OCI-LY7 (cell line): ENCODE measurements at regions not wholly inside any gene's neighbourhood (a gene's known extent, or its start where the extent isn't known, plus 50 kb on each side); places are given as distances from the start of the nearest gene placed in this dataset.

Experiments used
- EZH2phosphoT487 ChIP-seq: fragments of 200-600 bp; sonication (generic); IDR thresholded peaks from 2 replicates; pipeline ENCODE4 v1.6.1; 2018; ENCODE audit warnings: low read depth, borderline replicate concordance, mild to moderate bottlenecking, mixed run types, antibody characterized with exemption, low read length, moderate library complexity, mixed read lengths
- TF ChIP-seq, protein P1 (sequence below): fragments of 200-600 bp; sonication (generic); conservative IDR thresholded peaks from 2 replicates; pipeline ENCODE4 v1.5.1; 2014; ENCODE audit warnings: mild to moderate bottlenecking, antibody characterized with exemption, low read length, moderate library complexity, mixed read lengths

DNA sequence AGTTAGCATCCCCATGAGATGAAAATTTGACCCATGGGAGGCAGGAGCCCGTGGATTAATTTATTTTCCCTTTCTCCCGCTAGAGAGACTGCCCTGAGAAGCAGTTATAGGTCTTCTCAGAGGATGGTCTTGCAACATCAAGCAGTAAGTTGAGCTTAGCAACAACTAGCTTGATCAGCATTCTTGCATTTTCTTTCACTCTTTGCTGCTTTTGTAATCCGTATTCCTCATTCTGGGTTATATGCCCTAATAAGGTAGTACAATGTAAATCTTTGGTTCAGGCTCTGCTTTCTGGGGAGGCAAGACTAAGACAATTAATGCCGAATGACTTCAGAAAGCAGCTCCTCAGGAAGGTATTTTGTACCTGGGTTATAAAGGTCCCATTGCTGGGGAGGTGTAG lies 146.8 kb downstream of the FZD1 start:
- TF ChIP-seq, protein P1, sequence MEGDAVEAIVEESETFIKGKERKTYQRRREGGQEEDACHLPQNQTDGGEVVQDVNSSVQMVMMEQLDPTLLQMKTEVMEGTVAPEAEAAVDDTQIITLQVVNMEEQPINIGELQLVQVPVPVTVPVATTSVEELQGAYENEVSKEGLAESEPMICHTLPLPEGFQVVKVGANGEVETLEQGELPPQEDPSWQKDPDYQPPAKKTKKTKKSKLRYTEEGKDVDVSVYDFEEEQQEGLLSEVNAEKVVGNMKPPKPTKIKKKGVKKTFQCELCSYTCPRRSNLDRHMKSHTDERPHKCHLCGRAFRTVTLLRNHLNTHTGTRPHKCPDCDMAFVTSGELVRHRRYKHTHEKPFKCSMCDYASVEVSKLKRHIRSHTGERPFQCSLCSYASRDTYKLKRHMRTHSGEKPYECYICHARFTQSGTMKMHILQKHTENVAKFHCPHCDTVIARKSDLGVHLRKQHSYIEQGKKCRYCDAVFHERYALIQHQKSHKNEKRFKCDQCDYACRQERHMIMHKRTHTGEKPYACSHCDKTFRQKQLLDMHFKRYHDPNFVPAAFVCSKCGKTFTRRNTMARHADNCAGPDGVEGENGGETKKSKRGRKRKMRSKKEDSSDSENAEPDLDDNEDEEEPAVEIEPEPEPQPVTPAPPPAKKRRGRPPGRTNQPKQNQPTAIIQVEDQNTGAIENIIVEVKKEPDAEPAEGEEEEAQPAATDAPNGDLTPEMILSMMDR: no peak
- TF ChIP-seq EZH2phosphoT487: no peak
